Lower lobe of right lung (tissue), 2 donors: ENCODE measurements at regions not wholly inside any gene's neighbourhood (a gene's known extent, or its start where the extent isn't known, plus 50 kb on each side); places are given as distances from the start of the nearest gene placed in this dataset.

ENCODE experiments used
- ATAC-seq, 2 donors: fragments of 200-7000 bp; cut with Tn5 transposase; one replicate each; pipeline ENCODE4 v1.9.1; 2020 to 2022; ENCODE audit warnings: mild to moderate bottlenecking in 2 of 2, moderate library complexity in 2 of 2
- DNase-seq: peaks from one replicate; pipeline ENCODE4 v3.0.0-alpha.2; 2020
- H3K27ac ChIP-seq: fragments of 200-600 bp; one replicate; pipeline ENCODE4 v1.8.0; 2022
- H3K27me3 ChIP-seq: fragments of 200-600 bp; one replicate; pipeline ENCODE4 v1.8.0; 2022; ENCODE audit warnings: low read depth
- H3K36me3 ChIP-seq: fragments of 200-600 bp; one replicate; pipeline ENCODE4 v1.8.0; 2022; ENCODE audit warnings: mild to moderate bottlenecking
- H3K4me1 ChIP-seq: fragments of 200-600 bp; one replicate; pipeline ENCODE4 v1.8.0; 2022
- H3K4me3 ChIP-seq: fragments of 200-600 bp; one replicate; pipeline ENCODE4 v1.8.0; 2022; ENCODE audit warnings: mild to moderate bottlenecking
- H3K9me3 ChIP-seq: fragments of 200-600 bp; one replicate; pipeline ENCODE4 v1.8.0; 2022
- intact Hi-C: fragments of 100-400 bp; cut with DNase I; formaldehyde crosslinking; loops from one replicate; pipeline ENCODE4 v1.11.0; 2022
- TF ChIP-seq, protein P1 (sequence below): fragments of 200-600 bp; IDR thresholded peaks from one replicate; pipeline ENCODE4 v1.8.0; 2022; ENCODE audit warnings: antibody characterized with exemption, mild to moderate bottlenecking
- donor health status: DM: no; HTN: yes; CAD: no; lungs with severe emphysema.

DNA sequence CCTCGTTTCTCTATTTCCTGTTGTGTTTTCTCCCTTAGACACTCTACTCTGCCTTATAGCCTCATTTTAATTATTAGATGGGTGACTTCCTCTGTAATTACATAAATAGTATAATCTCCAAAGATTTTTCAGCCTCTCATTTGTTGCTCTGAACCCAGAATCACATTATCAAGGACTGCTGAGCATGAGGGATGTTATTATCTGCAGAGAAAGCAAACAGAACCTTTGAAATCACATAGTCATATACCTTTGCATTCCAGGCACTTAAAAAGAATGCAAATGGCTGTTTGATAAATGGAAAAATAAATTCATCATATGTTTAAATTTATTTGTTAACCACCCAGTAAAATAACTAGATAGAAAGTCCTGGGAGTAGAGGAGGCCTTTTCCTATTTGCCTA lies 305.1 kb upstream of the PPP1R2C start:
- Histone ChIP-seq H3K4me3 (no peak overlapping the region), H3K4me1 (no peaks in the 10 kb centered on the region), H3K36me3 (no peaks in the 10 kb centered on the region), H3K27ac (no peak overlapping the region), H3K27me3 (no peaks in the 10 kb centered on the region), H3K9me3 (no peaks in the 10 kb centered on the region)
- ATAC-seq, result no peak
- TF ChIP-seq, protein P1, sequence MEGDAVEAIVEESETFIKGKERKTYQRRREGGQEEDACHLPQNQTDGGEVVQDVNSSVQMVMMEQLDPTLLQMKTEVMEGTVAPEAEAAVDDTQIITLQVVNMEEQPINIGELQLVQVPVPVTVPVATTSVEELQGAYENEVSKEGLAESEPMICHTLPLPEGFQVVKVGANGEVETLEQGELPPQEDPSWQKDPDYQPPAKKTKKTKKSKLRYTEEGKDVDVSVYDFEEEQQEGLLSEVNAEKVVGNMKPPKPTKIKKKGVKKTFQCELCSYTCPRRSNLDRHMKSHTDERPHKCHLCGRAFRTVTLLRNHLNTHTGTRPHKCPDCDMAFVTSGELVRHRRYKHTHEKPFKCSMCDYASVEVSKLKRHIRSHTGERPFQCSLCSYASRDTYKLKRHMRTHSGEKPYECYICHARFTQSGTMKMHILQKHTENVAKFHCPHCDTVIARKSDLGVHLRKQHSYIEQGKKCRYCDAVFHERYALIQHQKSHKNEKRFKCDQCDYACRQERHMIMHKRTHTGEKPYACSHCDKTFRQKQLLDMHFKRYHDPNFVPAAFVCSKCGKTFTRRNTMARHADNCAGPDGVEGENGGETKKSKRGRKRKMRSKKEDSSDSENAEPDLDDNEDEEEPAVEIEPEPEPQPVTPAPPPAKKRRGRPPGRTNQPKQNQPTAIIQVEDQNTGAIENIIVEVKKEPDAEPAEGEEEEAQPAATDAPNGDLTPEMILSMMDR, result no peak
- intact Hi-C loops, result no loop called here
- no peak for DNase-seq

DNA sequence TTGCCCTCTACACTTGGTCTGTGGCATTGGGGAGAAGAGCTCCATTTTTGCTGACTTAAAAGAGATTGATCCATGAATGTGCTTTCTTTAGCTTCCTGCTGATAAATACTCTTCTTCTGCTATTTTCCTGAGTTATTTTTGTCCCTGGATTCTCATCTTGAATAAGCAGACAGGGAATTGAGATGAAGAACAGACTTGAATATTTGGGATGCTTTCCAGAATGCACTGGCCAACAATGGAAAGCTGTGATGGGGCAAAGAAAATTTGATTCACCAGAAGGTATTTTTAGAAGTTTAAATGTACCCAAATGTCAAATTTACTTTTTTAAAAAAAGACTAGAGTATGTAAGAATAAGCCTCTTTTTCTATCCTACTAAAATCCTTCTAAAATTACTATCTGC lies 309.9 kb upstream of the PPP1R2C start:
- H3K9me3 ChIP-seq, result no peaks in the 10 kb centered on the region
- no peaks in the 10 kb centered on the region for H3K36me3 ChIP-seq
- no peak overlapping the region for H3K4me3 ChIP-seq
- TF ChIP-seq, protein P1, result no peak
- ATAC-seq, result no peak
- H3K27ac ChIP-seq, result no peak overlapping the region
- DNase-seq, result no peak
- intact Hi-C loops, result no loop called here
- H3K4me1 ChIP-seq, result no peaks in the 10 kb centered on the region
- H3K27me3 ChIP-seq, result no peaks in the 10 kb centered on the region

DNA sequence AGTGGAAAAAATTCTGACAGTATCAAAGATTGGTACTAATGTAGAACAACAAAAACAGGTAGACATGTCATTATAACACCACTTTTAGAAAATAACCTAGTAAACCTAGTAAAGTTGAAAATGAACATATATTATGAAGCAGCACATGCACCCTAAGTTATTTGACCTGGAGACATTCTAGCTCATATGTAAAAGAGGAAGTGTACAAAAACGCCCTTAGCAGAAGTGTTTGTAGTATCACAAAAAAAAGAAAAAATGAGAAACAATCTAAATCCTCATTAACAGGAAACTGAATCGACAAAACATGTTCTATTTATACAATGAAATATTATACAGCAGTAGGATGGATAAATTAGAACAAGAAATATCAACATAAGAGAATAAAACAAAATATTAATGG lies 318.9 kb upstream of the PPP1R2C start:
- intact Hi-C loops, result no loop called here
- DNase-seq (no peak), ATAC-seq (no peak)
- Histone ChIP-seq H3K27me3 (no peaks in the 10 kb centered on the region), H3K36me3 (no peaks in the 10 kb centered on the region), H3K9me3 (no peaks in the 10 kb centered on the region), H3K27ac (no peak overlapping the region), H3K4me1 (no peaks in the 10 kb centered on the region), H3K4me3 (no peak overlapping the region)
- TF ChIP-seq, protein P1, result no peak

GRCh38 chrX:43106009-43106408 lies 328.0 kb upstream of the PPP1R2C start:
- DNase-seq, result no peak
- H3K27ac ChIP-seq, result no peak overlapping the region
- no peaks in the 10 kb centered on the region for H3K27me3 ChIP-seq
- H3K4me1 ChIP-seq, result no peaks in the 10 kb centered on the region
- ATAC-seq, result no peak
- H3K9me3 ChIP-seq, result no peaks in the 10 kb centered on the region
- no peak overlapping the region for H3K4me3 ChIP-seq
- intact Hi-C loops, result no loop called here
- TF ChIP-seq, protein P1, result no peak
- H3K36me3 ChIP-seq, result no peaks in the 10 kb centered on the region

DNA sequence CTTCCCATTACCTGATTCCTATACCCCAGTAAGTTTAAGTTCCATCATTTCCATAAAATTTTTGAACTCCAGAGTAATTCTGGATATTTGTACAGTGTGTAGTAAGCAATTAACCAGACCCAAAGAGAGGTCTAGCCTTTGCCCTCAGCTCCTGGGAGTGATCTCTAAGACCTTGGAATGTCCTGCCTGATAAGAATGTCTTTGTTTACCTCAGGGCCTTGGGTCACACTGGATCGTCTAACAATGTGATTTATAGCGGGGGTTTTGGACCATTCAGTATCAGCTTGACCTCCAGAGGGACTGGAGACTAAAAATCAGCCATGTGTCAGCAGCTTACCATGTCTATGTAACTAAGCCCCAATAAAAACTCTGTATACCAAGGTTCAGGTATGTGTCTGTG lies 330.9 kb upstream of the PPP1R2C start:
- TF ChIP-seq, protein P1, result no peak
- intact Hi-C loops, result no loop called here
- no peaks in the 10 kb centered on the region for H3K4me1 ChIP-seq
- no peak overlapping the region for H3K27ac ChIP-seq
- ATAC-seq (no peak), DNase-seq (no peak)
- H3K27me3 ChIP-seq, result no peaks in the 10 kb centered on the region
- no peaks in the 10 kb centered on the region for H3K9me3 ChIP-seq
- no peaks in the 10 kb centered on the region for H3K36me3 ChIP-seq
- H3K4me3 ChIP-seq, result no peak overlapping the region

- DNase-seq, result no peak
- TF ChIP-seq, protein P1, result no peak
- Histone ChIP-seq H3K27me3 (no peaks in the 10 kb centered on the region), H3K4me3 (no peak overlapping the region), H3K4me1 (no peaks in the 10 kb centered on the region), H3K36me3 (no peaks in the 10 kb centered on the region), H3K27ac (no peak overlapping the region), H3K9me3 (no peaks in the 10 kb centered on the region)
- intact Hi-C loops, result no loop called here
- ATAC-seq, result no peak
These were observed 343.7 kb upstream of the PPP1R2C start for GRCh38 chrX:43121637-43122036.
